ENCODE measurements at regions not wholly inside any gene's neighbourhood (a gene's known extent, or its start where the extent isn't known, plus 50 kb on each side); places are given as distances from the start of the nearest gene placed in this dataset.

- no peak for TF ChIP-seq EGR1 (IDR thresholded peaks at IDR 0.05; ENCODE audit: low read depth in 2 of 2)
- no peak for TF ChIP-seq CTCF (IDR thresholded peaks at IDR 0.05; ENCODE audit: low read depth, low read length, missing input control)
- TF ChIP-seq REST (IDR thresholded peaks at IDR 0.05) = no peak
- TF ChIP-seq ATF3 (IDR thresholded peaks at IDR 0.05) = no peak
- TF ChIP-seq MAX (IDR thresholded peaks at IDR 0.05) = no peak
- TF ChIP-seq RAD21 (IDR thresholded peaks at IDR 0.05) = no peak
- no peak for TF ChIP-seq TAF1 (conservative IDR thresholded peaks at IDR 0.05)
- TF ChIP-seq SP1 (IDR thresholded peaks at IDR 0.05) = no peak
- TF ChIP-seq JUND (IDR thresholded peaks at IDR 0.05) = no peak
Observed at GRCh38 chr11:106304274-106304673, 226.8 kb downstream of the AASDHPPT start.
